NCI-H1417 treated with DMSO at 0.1 percent for 48 hours (cell line): ENCODE measurements at regions not wholly inside any gene's neighbourhood (a gene's known extent, or its start where the extent isn't known, plus 50 kb on each side); places are given as distances from the start of the nearest gene placed in this dataset.

Experiments
- DNase-seq: peaks from one replicate; lab custom pipeline; 2025; lab: John Stamatoyannopoulos, UW

- no peak for DNase-seq
Measured at GRCh38 chr19:29263305-29264135, 50.6 kb upstream of the UQCRFS1 start.

GRCh38 chr19:29264897-29265296 lies 51.9 kb upstream of the UQCRFS1 start:
- no peak for DNase-seq

- no peak for DNase-seq
Measured at GRCh38 chr19:29265436-29265835, 52.5 kb upstream of the UQCRFS1 start.

- DNase-seq: no peak
Measured at GRCh38 chr19:29266001-29266400, 53.0 kb upstream of the UQCRFS1 start.

- no peak for DNase-seq
Measured at GRCh38 chr19:29266603-29267002, 53.7 kb upstream of the UQCRFS1 start.

- no peak for DNase-seq
Measured at GRCh38 chr19:29267701-29268100, 54.8 kb upstream of the UQCRFS1 start.

GRCh38 chr19:29268103-29268502 lies 55.2 kb upstream of the UQCRFS1 start:
- DNase-seq: no peak

- no peak for DNase-seq
Measured at GRCh38 chr19:29268721-29269393, 55.9 kb upstream of the UQCRFS1 start.

- DNase-seq: no peak
Measured at GRCh38 chr19:29269641-29270040, 56.7 kb upstream of the UQCRFS1 start.

GRCh38 chr19:29271341-29271740 lies 58.4 kb upstream of the UQCRFS1 start:
- no peak for DNase-seq

GRCh38 chr19:29271911-29272310 lies 59.0 kb upstream of the UQCRFS1 start:
- no peak for DNase-seq

- no peak for DNase-seq
Measured at GRCh38 chr19:29273000-29273640, 60.2 kb upstream of the UQCRFS1 start.

GRCh38 chr19:29275266-29275665 lies 62.3 kb upstream of the UQCRFS1 start:
- DNase-seq: no peak

- no peak for DNase-seq
Measured at GRCh38 chr19:29277102-29277501, 64.2 kb upstream of the UQCRFS1 start.

GRCh38 chr19:29278716-29279115 lies 65.8 kb upstream of the UQCRFS1 start:
- DNase-seq: no peak

- no peak for DNase-seq
Measured at GRCh38 chr19:29283366-29283765, 70.4 kb upstream of the UQCRFS1 start.

- no peak for DNase-seq
Measured at GRCh38 chr19:29285187-29285687, 72.3 kb upstream of the UQCRFS1 start.

GRCh38 chr19:29285878-29286277 lies 72.9 kb upstream of the UQCRFS1 start:
- no peak for DNase-seq

- no peak for DNase-seq
Measured at GRCh38 chr19:29287061-29287460, 74.1 kb upstream of the UQCRFS1 start.

- no peak for DNase-seq
Measured at GRCh38 chr19:29288256-29288655, 75.3 kb upstream of the UQCRFS1 start.

GRCh38 chr19:29289020-29289419 lies 76.1 kb upstream of the UQCRFS1 start:
- DNase-seq: no peak

- no peak for DNase-seq
Measured at GRCh38 chr19:29290853-29291252, 77.9 kb upstream of the UQCRFS1 start.

- DNase-seq: no peak
Measured at GRCh38 chr19:29292153-29292552, 79.2 kb upstream of the UQCRFS1 start.
